RWPE1 (cell line): ENCODE measurements at regions not wholly inside any gene's neighbourhood (a gene's known extent, or its start where the extent isn't known, plus 50 kb on each side); places are given as distances from the start of the nearest gene placed in this dataset.

Experiments used
- CTCF ChIA-PET: fragments of 350-600 bp; sonication (Branson Sonifier 250); formaldehyde crosslinking; extraction: SDS; loops from one replicate; lab custom pipeline; 2021; lab: Yijun Ruan, JAX
- POLR2A ChIA-PET: fragments of 400-600 bp; formaldehyde crosslinking; extraction: SDS; loops from one replicate; lab custom pipeline; 2020; ENCODE audit warnings: antibody characterized with exemption; ENCODE audit not compliant: low non-redundant PET; lab: Yijun Ruan, JAX
- DNase-seq: peaks from one replicate; pipeline ENCODE4 v3.0.0; 2012; ENCODE audit warnings: low spot score
- H3K27ac ChIP-seq: fragments of 450-650 bp; 2 replicates; pipeline ENCODE4 v1.5.1; 2017
- CTCF ChIP-seq: fragments of 450-650 bp; conservative IDR thresholded peaks from 2 replicates; pipeline ENCODE4 v1.5.1; 2017; ENCODE audit warnings: low read depth, mild to moderate bottlenecking

- DNase-seq: no peak
- H3K27ac ChIP-seq: no peak overlapping the region
- no peak for TF ChIP-seq CTCF
- POLR2A ChIA-PET: no interaction called here
- CTCF ChIA-PET: interaction anchor here (0.6 kb wide), 1 partner anchor 102 kb away, joined by 3 read pairs; no protein-coding TSS in a partner anchor
Observed at GRCh38 chr3:127101411-127102187, 91.3 kb upstream of the PRR23E start.

GRCh38 chr3:127102188-127102520, 90.8 kb upstream of the PRR23E start:
- CTCF ChIA-PET: no interaction called here
- DNase-seq: no peak
- TF ChIP-seq CTCF: no peak
- no peak overlapping the region for H3K27ac ChIP-seq
- POLR2A ChIA-PET: no interaction called here

GRCh38 chr3:127102587-127102986, 90.3 kb upstream of the PRR23E start:
- POLR2A ChIA-PET: no interaction called here
- DNase-seq: no peak
- CTCF ChIA-PET: no interaction called here
- no peak for TF ChIP-seq CTCF
- H3K27ac ChIP-seq: no peak overlapping the region

- no peak overlapping the region for H3K27ac ChIP-seq
- no peak for TF ChIP-seq CTCF
- ChIA-PET CTCF (interaction anchor here (0.7 kb wide), 1 partner anchor 531 kb away, joined by 3 read pairs; no protein-coding TSS in a partner anchor), POLR2A (interaction anchor here (0.7 kb wide), 1 partner anchor 400 kb away, joined by 4 read pairs; no protein-coding TSS in a partner anchor)
- no peak for DNase-seq
Observed at GRCh38 chr3:127103080-127103479, 89.9 kb upstream of the PRR23E start.

GRCh38 chr3:127104586-127104985, 88.3 kb upstream of the PRR23E start:
- no peak for DNase-seq
- POLR2A ChIA-PET: no interaction called here

GRCh38 chr3:127105587-127105986, 87.3 kb upstream of the PRR23E start:
- TF ChIP-seq CTCF: no peak
- DNase-seq: no peak
- ChIA-PET CTCF (interaction anchor here (0.6 to 1.0 kb wide), 3 partner anchors 14 to 347 kb away, joined by 3 to 4 read pairs (median 3); no protein-coding TSS in a partner anchor), POLR2A (no interaction called here)
- no peak overlapping the region for H3K27ac ChIP-seq

More at GRCh38 chr3:127104586-127104985, 88.3 kb upstream of the PRR23E start:
- CTCF ChIA-PET: interaction anchor here (0.6 to 0.7 kb wide), 2 partner anchors 55 to 971 kb away, joined by 3 to 4 read pairs; no protein-coding TSS in a partner anchor
- no peak for TF ChIP-seq CTCF
- no peak overlapping the region for H3K27ac ChIP-seq
